GM19238 (cell line): ENCODE measurements at regions not wholly inside any gene's neighbourhood (a gene's known extent, or its start where the extent isn't known, plus 50 kb on each side); places are given as distances from the start of the nearest gene placed in this dataset.

Experiments used
- DNase-seq: peaks from one replicate; pipeline ENCODE4 v3.0.0; 2011; ENCODE audit warnings: low spot score; ENCODE audit not compliant: insufficient read length

- no peak for DNase-seq
These were observed 724.2 kb downstream of the BRD1 start for GRCh38 chr22:49103314-49104059.

GRCh38 chr22:49102367-49102766, 725.3 kb downstream of the BRD1 start:
- DNase-seq = no peak

GRCh38 chr22:49101873-49102272, 725.8 kb downstream of the BRD1 start:
- no peak for DNase-seq

- no peak for DNase-seq
These were observed 726.4 kb downstream of the BRD1 start for GRCh38 chr22:49101225-49101624.

- DNase-seq = no peak
These were observed 726.9 kb downstream of the BRD1 start for GRCh38 chr22:49100773-49101172.

GRCh38 chr22:49100316-49100715, 727.4 kb downstream of the BRD1 start:
- DNase-seq = no peak

GRCh38 chr22:49099496-49100124, 728.1 kb downstream of the BRD1 start:
- no peak for DNase-seq

GRCh38 chr22:49099089-49099488, 728.6 kb downstream of the BRD1 start:
- no peak for DNase-seq

GRCh38 chr22:49097966-49098365, 729.7 kb downstream of the BRD1 start:
- DNase-seq = no peak

- no peak for DNase-seq
These were observed 730.3 kb downstream of the BRD1 start for GRCh38 chr22:49097171-49097925.

GRCh38 chr22:49096476-49096875, 731.2 kb downstream of the BRD1 start:
- no peak for DNase-seq

- no peak for DNase-seq
These were observed 732.3 kb downstream of the BRD1 start for GRCh38 chr22:49095366-49095765.

GRCh38 chr22:49094858-49095257, 732.8 kb downstream of the BRD1 start:
- no peak for DNase-seq

GRCh38 chr22:49094151-49094550, 733.5 kb downstream of the BRD1 start:
- no peak for DNase-seq

- no peak for DNase-seq
These were observed 734.3 kb downstream of the BRD1 start for GRCh38 chr22:49093192-49093880.

GRCh38 chr22:49092716-49093115, 735.0 kb downstream of the BRD1 start:
- no peak for DNase-seq

- DNase-seq = no peak
These were observed 735.6 kb downstream of the BRD1 start for GRCh38 chr22:49091917-49092545.

- DNase-seq = no peak
These were observed 736.2 kb downstream of the BRD1 start for GRCh38 chr22:49091451-49091850.

- DNase-seq = no peak
These were observed 736.9 kb downstream of the BRD1 start for GRCh38 chr22:49090853-49091135.

GRCh38 chr22:49090061-49090852, 737.4 kb downstream of the BRD1 start:
- no peak for DNase-seq
